Smooth muscle cell (in vitro differentiated cells): ENCODE measurements at regions not wholly inside any gene's neighbourhood (a gene's known extent, or its start where the extent isn't known, plus 50 kb on each side); places are given as distances from the start of the nearest gene placed in this dataset.

Experiments
- DNase-seq: peaks from one replicate; lab custom pipeline; 2025; ENCODE audit not compliant: unreplicated experiment; lab: John Stamatoyannopoulos, UW
- H2AFZ ChIP-seq: fragments of 200-600 bp; sonication (generic); 2 replicates; pipeline ENCODE4 v1.6.0; 2016; ENCODE audit warnings: antibody characterized with exemption, low read depth, mild to moderate bottlenecking
- H3F3A ChIP-seq: fragments of 200-600 bp; sonication (generic); 2 replicates; pipeline ENCODE4 v1.6.0; 2017; ENCODE audit warnings: antibody characterized with exemption, low read depth
- H3K27ac ChIP-seq: fragments of 200-600 bp; sonication (generic); 2 replicates; pipeline ENCODE4 v1.5.1; 2016; ENCODE audit warnings: low read depth, mild to moderate bottlenecking
- H3K27me3 ChIP-seq: fragments of 200-600 bp; sonication (generic); 2 replicates; pipeline ENCODE4 v1.6.1; 2016; ENCODE audit warnings: low read depth, mild to moderate bottlenecking
- H3K36me3 ChIP-seq: fragments of 200-600 bp; sonication (generic); 2 replicates; pipeline ENCODE4 v1.5.1; 2016; ENCODE audit warnings: low read depth
- H3K4me1 ChIP-seq: fragments of 200-600 bp; sonication (generic); 2 replicates; pipeline ENCODE4 v1.5.1; 2016; ENCODE audit warnings: low read depth
- H3K4me2 ChIP-seq: fragments of 200-600 bp; sonication (generic); 2 replicates; pipeline ENCODE4 v1.6.0; 2016; ENCODE audit warnings: mild to moderate bottlenecking
- H3K4me3 ChIP-seq: fragments of 200-600 bp; sonication (generic); 2 replicates; pipeline ENCODE4 v1.5.1; 2016; ENCODE audit warnings: mild to moderate bottlenecking
- H3K79me2 ChIP-seq: fragments of 200-600 bp; sonication (generic); 2 replicates; pipeline ENCODE4 v1.6.0; 2016; ENCODE audit warnings: low read depth, mild to moderate bottlenecking
- H3K9ac ChIP-seq: fragments of 200-600 bp; sonication (generic); 2 replicates; pipeline ENCODE4 v1.6.0; 2016; ENCODE audit warnings: low read depth
- H3K9me3 ChIP-seq: fragments of 200-600 bp; sonication (generic); replicated peaks from 2 replicates; pipeline ENCODE4 v1.5.1; 2016; ENCODE audit warnings: low read depth
- H4K20me1 ChIP-seq: fragments of 200-600 bp; sonication (generic); 2 replicates; pipeline ENCODE4 v1.6.0; 2016; ENCODE audit warnings: low read depth
- CTCF ChIP-seq: fragments of 200-600 bp; sonication (generic); IDR thresholded peaks from 2 replicates; pipeline ENCODE4 v1.5.1; 2017; ENCODE audit warnings: borderline replicate concordance, mild to moderate bottlenecking, antibody characterized with exemption; ENCODE audit not compliant: insufficient read depth, poor library complexity, severe bottlenecking
- WGBS: methylation state at CpG from one replicate; pipeline ENCODE4 v1.1.7; 2016; ENCODE audit warnings: low lambda C conversion rate; 5-methylcytosine and 5-hydroxymethylcytosine counted together

- H3K4me3 ChIP-seq: no peak overlapping the region
- H3K4me2 ChIP-seq: no peak overlapping the region
- DNase-seq: no peak
- no peaks in the 10 kb centered on the region for H4K20me1 ChIP-seq
- H3K9me3 ChIP-seq: no peaks in the 10 kb centered on the region
- H3K36me3 ChIP-seq: no peaks in the 10 kb centered on the region
- no peak overlapping the region for H2AFZ ChIP-seq
- H3K9ac ChIP-seq: no peak overlapping the region
- H3K4me1 ChIP-seq: no peaks in the 10 kb centered on the region
- no peak for TF ChIP-seq CTCF
- H3K27ac ChIP-seq: no peak overlapping the region
- no peaks in the 10 kb centered on the region for H3K27me3 ChIP-seq
- no peaks in the 10 kb centered on the region for H3K79me2 ChIP-seq
- no peaks in the 10 kb centered on the region for H3F3A ChIP-seq
Measured at GRCh38 chr13:78884571-78884970, 225.6 kb upstream of the OBI1 start.

GRCh38 chr13:78881751-78882150 lies 222.8 kb upstream of the OBI1 start:
- H3K36me3 ChIP-seq: no peaks in the 10 kb centered on the region
- no peaks in the 10 kb centered on the region for H3K9me3 ChIP-seq
- H3K4me1 ChIP-seq: no peaks in the 10 kb centered on the region
- no peak overlapping the region for H3K4me2 ChIP-seq
- no peak overlapping the region for H3K4me3 ChIP-seq
- no peaks in the 10 kb centered on the region for H3K79me2 ChIP-seq
- TF ChIP-seq CTCF: no peak
- H3K27ac ChIP-seq: no peak overlapping the region
- no peak overlapping the region for H3K9ac ChIP-seq
- no peaks in the 10 kb centered on the region for H3K27me3 ChIP-seq
- H4K20me1 ChIP-seq: no peaks in the 10 kb centered on the region
- no peaks in the 10 kb centered on the region for H3F3A ChIP-seq
- DNase-seq: no peak
- no peak overlapping the region for H2AFZ ChIP-seq

- Histone ChIP-seq H2AFZ (no peak overlapping the region), H4K20me1 (no peaks in the 10 kb centered on the region), H3K9me3 (no peaks in the 10 kb centered on the region), H3K9ac (no peak overlapping the region), H3K79me2 (no peaks in the 10 kb centered on the region), H3K27me3 (no peaks in the 10 kb centered on the region), H3K4me1 (no peaks in the 10 kb centered on the region), H3K4me3 (no peak overlapping the region), H3K36me3 (no peaks in the 10 kb centered on the region), H3F3A (no peaks in the 10 kb centered on the region), H3K27ac (no peak overlapping the region), H3K4me2 (no peak overlapping the region)
- WGBS: 59% methylated on average over 3 of the region's 3 CpGs
- DNase-seq: no peak
- no peak for TF ChIP-seq CTCF
Measured at GRCh38 chr13:78881054-78881453, 222.1 kb upstream of the OBI1 start.

GRCh38 chr13:78876915-78877549 lies 218.1 kb upstream of the OBI1 start:
- no peak overlapping the region for H3K4me2 ChIP-seq
- H2AFZ ChIP-seq: no peak overlapping the region
- TF ChIP-seq CTCF: no peak
- H3K79me2 ChIP-seq: no peaks in the 10 kb centered on the region
- H4K20me1 ChIP-seq: no peaks in the 10 kb centered on the region
- H3K9me3 ChIP-seq: no peaks in the 10 kb centered on the region
- H3K4me3 ChIP-seq: no peak overlapping the region
- no peak overlapping the region for H3K27ac ChIP-seq
- no peaks in the 10 kb centered on the region for H3F3A ChIP-seq
- H3K27me3 ChIP-seq: no peaks in the 10 kb centered on the region
- 100% methylated on average over 1 of the region's 1 CpG for WGBS
- no peak overlapping the region for H3K9ac ChIP-seq
- H3K4me1 ChIP-seq: no peaks in the 10 kb centered on the region
- DNase-seq: no peak
- H3K36me3 ChIP-seq: no peaks in the 10 kb centered on the region
